Thyroid gland (tissue), 4 donors: ENCODE measurements at regions not wholly inside any gene's neighbourhood (a gene's known extent, or its start where the extent isn't known, plus 50 kb on each side); places are given as distances from the start of the nearest gene placed in this dataset.

Experiments
- DNase-seq, 2 donors: peaks; one replicate each; pipeline ENCODE4 v3.0.0-alpha.2; 2019
- H3K27ac ChIP-seq, 3 donors: fragments of 200-600 bp; sonication (generic); 1 replicate in 2 of 3; 2 replicates in 1 of 3; pipeline ENCODE4 v1.5.1; 2016 to 2019; ENCODE audit warnings: mild to moderate bottlenecking in 1 of 3, moderate library complexity in 1 of 3
- H3K27me3 ChIP-seq: fragments of 200-600 bp; sonication (generic); one replicate; pipeline ENCODE4 v1.5.1; 2019
- H3K36me3 ChIP-seq, 2 donors: fragments of 200-600 bp; sonication (generic); one replicate each; pipeline ENCODE4 v1.5.1; 2016 to 2019
- H3K4me1 ChIP-seq, 2 donors: fragments of 200-600 bp; sonication (generic); one replicate each; pipeline ENCODE4 v1.5.1; 2017 to 2019
- H3K4me3 ChIP-seq, 3 donors: fragments of 200-600 bp; sonication (generic); replicated peaks in 1 of 3; 1 replicate in 2 of 3; 2 replicates in 1 of 3; pipeline ENCODE4 v1.5.1; 2016; ENCODE audit warnings: mild to moderate bottlenecking in 1 of 3
- H3K9me3 ChIP-seq: fragments of 200-600 bp; sonication (generic); one replicate; pipeline ENCODE4 v1.5.1; 2017
- CTCF ChIP-seq, 6 experiments: fragments of 200-600 bp in 3 of 6; fragments of 450-650 bp in 3 of 6; sonication (generic) in 3 of 6; IDR thresholded peaks; one replicate each; pipeline ENCODE4 v1.5.1; 2016 to 2019; ENCODE audit warnings: antibody characterized with exemption in 6 of 6, mild to moderate bottlenecking in 2 of 6, inconsistent platforms in 1 of 6, moderate library complexity in 1 of 6
- POLR2A ChIP-seq, 2 donors: fragments of 450-650 bp; IDR thresholded peaks; one replicate each; pipeline ENCODE4 v1.6.1; 2017; ENCODE audit warnings: antibody characterized with exemption in 2 of 2, mild to moderate bottlenecking in 2 of 2, moderate library complexity in 1 of 2
- WGBS, 2 donors: methylation state at CpG; one replicate each; pipeline ENCODE4 v1.1.5; 2017; 5-methylcytosine and 5-hydroxymethylcytosine counted together
- intact Hi-C: fragments of 100-400 bp; cut with DNase I; formaldehyde crosslinking; loops from one replicate; pipeline ENCODE4 v1.15.1; 2023

- TF ChIP-seq POLR2A (IDR thresholded peaks at IDR 0.05) (no peak), CTCF (IDR thresholded peaks at IDR 0.05) (no peak)
- no peaks in the 10 kb centered on the region for H3K9me3 ChIP-seq
- H3K4me3 ChIP-seq: no peak overlapping the region
- no peak for DNase-seq
- no peaks in the 10 kb centered on the region for H3K36me3 ChIP-seq
- WGBS, 2 donors: 88 to 94% methylated on average over 4 of the region's 4 CpGs
- H3K27ac ChIP-seq: no peak overlapping the region
- intact Hi-C loops: no loop called here
- H3K4me1 ChIP-seq: peaks cover 0 to 6% of the 10 kb centered on the region in 2 donors
- H3K27me3 ChIP-seq: no peaks in the 10 kb centered on the region
Measured at GRCh38 chr5:135715267-135716055, 119.0 kb upstream of the SLC25A48 start.

GRCh38 chr5:135714126-135714894 is 120.2 kb upstream of the SLC25A48 start:
- H3K4me3 ChIP-seq: no peak overlapping the region
- TF ChIP-seq POLR2A (IDR thresholded peaks at IDR 0.05): no peak
- no peak for TF ChIP-seq CTCF (IDR thresholded peaks at IDR 0.05)
- H3K27me3 ChIP-seq: no peaks in the 10 kb centered on the region
- H3K27ac ChIP-seq: no peak overlapping the region
- H3K4me1 ChIP-seq: peaks cover 0 to 6% of the 10 kb centered on the region in 2 donors
- DNase-seq: no peak
- H3K9me3 ChIP-seq: no peaks in the 10 kb centered on the region
- intact Hi-C loops: no loop called here
- 77 to 86% methylated on average over 10 of the region's 10 CpGs for WGBS, 2 donors
- H3K36me3 ChIP-seq: no peaks in the 10 kb centered on the region

- no peak for DNase-seq
- Histone ChIP-seq H3K4me3 (no peak overlapping the region), H3K27me3 (no peaks in the 10 kb centered on the region), H3K4me1 (peaks cover 0 to 6% of the 10 kb centered on the region in 2 donors), H3K27ac (no peak overlapping the region), H3K36me3 (no peaks in the 10 kb centered on the region), H3K9me3 (no peaks in the 10 kb centered on the region)
- TF ChIP-seq CTCF (IDR thresholded peaks at IDR 0.05) (no peak), POLR2A (IDR thresholded peaks at IDR 0.05) (no peak)
- intact Hi-C loops: no loop called here
- 89 to 93% methylated on average over 11 of the region's 11 CpGs for WGBS, 2 donors
Measured at GRCh38 chr5:135713161-135713915, 121.1 kb upstream of the SLC25A48 start.

- no peak for DNase-seq
- no peak overlapping the region for H3K4me3 ChIP-seq
- WGBS, 2 donors: 82 to 87% methylated on average over 6 of the region's 6 CpGs
- TF ChIP-seq POLR2A (IDR thresholded peaks at IDR 0.05) (no peak), CTCF (IDR thresholded peaks at IDR 0.05) (no peak)
- H3K27me3 ChIP-seq: no peaks in the 10 kb centered on the region
- no peak overlapping the region for H3K27ac ChIP-seq
- no peaks in the 10 kb centered on the region for H3K36me3 ChIP-seq
- no peaks in the 10 kb centered on the region for H3K9me3 ChIP-seq
- H3K4me1 ChIP-seq: peaks cover 0 to 7% of the 10 kb centered on the region in 2 donors
- intact Hi-C loops: no loop called here
Measured at GRCh38 chr5:135711911-135712310, 122.6 kb upstream of the SLC25A48 start.
